NCI-H2227 (cell line): ENCODE measurements at regions not wholly inside any gene's neighbourhood (a gene's known extent, or its start where the extent isn't known, plus 50 kb on each side); places are given as distances from the start of the nearest gene placed in this dataset.

Experiments used
- DNase-seq: peaks from one replicate; lab custom pipeline; 2025; ENCODE audit not compliant: unreplicated experiment; lab: John Stamatoyannopoulos, UW

GRCh38 chr9:107648153-107648715 lies 158.7 kb upstream of the KLF4 start:
- no peak for DNase-seq

DNA sequence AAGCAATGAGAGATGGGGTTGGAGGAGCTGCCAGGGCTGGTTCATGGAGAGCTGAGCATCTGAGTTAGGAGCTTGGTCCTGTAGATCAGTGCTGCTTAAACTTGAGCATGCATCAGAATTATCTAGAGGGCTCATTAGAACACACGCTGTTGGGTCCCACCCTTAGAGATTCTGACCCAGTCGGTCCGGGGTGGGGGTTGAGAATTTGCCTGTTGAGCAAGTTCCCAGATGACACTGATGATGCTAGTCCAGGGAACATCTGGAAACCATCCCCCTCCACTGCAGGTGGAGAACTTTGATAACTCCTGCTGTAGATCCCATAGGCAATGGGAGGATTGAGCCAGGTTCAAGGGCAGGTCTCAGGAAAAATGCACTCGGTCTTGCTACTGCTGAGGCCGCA lies 158.0 kb upstream of the KLF4 start:
- DNase-seq: no peak

GRCh38 chr9:107647141-107647540 lies 157.6 kb upstream of the KLF4 start:
- DNase-seq: no peak

- DNase-seq: no peak
These were observed 155.9 kb upstream of the KLF4 start for GRCh38 chr9:107645464-107645833.

- no peak for DNase-seq
These were observed 155.3 kb upstream of the KLF4 start for GRCh38 chr9:107644733-107645463.

DNA sequence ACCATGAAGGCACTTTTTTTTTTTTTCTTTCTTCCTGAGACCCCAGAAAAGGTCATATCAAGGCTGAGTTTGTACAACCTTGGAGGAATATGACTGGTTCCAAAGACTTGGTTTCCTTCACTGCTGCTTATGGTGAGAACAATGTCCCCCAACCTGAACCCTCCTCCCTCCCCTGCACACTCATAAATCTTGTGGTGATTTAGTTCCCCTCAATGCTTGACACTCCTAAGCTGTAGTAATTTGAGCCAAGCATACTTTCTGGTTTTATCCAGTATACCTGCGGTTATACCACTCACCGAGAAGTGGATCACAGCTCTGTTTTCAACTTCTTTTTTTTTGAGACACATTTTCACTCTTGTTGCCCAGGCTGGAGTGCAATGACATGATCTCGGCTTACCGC lies 149.9 kb upstream of the KLF4 start:
- DNase-seq: no peak

DNA sequence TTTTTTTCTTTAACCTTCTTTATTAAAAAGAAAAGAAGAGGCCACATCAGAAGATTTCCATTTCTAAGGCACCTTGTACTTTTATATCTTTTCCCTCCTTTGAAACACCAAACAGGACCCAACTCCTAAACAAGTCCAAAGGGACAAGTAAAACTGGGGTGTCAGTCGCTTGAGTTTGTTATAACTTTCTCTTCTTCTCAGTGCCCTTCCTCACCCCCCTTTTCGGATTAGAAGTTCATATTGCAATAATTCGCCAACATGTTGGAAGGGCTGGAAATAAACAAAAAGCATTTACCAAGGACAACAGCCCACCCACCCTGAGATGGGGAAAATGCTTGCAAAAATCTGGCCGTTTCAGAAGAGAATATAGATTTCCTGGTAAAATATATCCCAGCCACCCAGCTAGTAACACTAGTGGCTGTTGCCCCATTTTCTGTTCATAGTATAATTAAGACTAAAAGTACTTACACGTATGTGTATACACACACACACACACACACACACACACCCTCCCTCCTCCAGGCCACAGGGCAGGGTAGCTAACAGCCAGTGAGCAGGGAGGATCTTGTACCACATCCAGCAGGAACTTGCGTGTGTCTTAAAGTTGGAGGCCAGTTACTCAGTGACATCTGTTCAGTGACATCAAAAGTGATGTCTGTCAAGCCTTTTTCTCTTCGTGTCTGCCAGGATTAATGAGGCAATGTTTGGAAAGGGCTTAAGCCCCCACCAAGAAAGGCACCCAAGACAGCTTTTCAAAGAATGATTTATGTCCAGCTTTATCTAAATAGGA lies 149.1 kb upstream of the KLF4 start:
- no peak for DNase-seq

DNA sequence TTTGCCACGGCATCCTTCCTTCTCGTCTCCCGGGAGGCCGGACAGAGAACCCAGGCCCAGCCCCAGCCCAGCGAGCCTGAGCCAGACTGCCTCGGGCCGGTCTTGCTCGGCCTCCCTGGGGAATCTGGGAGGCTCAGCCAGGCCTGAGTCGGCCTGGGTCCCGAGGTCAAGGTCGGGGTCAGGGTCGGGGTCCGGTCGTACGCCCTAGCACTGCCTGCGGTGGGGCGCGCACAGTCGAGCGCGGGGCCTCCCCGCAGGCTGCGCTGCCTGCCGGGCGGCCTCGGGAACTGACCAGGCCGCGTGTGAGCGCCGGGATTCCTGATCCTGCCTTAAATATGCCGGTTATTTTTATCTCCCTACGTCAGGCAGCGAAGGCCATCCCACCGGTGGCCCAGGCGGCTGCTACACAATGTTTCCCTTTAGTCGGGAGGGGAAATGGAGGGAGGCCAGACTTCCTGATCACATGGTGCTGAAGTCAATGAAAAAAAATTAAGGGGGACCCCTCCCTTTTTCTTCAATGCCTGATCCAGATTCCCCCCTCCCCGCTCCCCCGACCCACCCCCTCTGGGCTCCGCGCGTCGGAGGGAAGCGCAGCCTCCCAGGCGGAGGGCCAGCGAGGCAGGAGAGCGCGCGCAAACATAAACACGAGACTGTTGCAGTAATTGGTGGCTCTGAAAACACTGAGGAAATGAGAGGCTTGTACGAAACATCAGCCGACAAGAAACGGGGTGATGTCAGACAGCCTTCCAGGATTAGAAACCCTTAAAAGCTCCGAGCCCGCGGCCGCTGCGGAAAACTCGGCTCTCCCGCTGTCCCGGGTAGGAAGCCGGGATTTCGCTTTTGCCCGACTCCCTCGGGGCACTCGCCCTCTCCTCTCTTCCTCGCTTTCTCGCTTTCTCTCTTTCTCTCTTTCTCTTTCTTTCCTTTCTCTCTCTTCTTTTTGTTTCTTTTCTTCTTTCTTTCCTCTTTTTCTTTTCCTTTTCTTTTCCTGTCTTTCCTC lies 148.2 kb upstream of the KLF4 start:
- peak; percentile 21 for DNase-seq

DNA sequence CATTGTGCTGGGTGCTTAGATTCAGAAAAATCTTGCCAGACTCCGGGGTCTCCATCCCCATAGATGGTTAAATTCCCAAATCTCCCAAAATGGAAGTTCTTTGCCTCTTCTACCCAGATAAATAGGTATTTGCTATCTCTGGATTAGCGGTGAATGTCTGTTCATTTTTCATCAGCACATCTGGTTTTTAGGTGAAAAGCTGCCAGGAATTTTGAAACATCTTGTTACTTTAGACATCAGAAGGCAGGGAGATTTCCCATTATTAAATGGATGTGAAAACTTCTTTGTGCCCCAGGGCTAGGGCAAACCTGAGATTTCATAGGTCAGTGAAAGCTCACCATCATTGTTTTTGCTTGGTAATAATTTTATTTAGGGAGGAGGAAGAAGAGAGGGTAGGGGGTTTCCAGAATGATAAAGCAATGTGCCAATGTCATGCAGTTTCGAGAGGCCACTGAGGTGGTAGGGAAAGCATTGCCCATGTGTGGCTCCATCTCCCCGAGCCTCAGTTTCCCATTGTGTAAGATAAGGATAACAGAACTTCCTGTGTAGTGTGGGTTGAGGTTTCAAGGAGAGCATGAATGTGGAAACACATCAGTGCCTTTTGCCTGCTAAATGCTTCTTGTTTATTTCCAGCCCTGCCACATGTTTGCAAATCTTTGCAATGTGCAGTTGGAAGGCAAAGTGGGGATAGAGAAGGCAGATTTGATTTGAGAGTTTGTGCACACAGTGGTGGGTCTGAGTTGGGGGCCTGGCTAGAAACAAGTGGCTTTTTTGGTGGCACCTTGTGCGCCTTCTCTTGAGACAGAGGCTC lies 147.2 kb upstream of the KLF4 start:
- no peak for DNase-seq

DNA sequence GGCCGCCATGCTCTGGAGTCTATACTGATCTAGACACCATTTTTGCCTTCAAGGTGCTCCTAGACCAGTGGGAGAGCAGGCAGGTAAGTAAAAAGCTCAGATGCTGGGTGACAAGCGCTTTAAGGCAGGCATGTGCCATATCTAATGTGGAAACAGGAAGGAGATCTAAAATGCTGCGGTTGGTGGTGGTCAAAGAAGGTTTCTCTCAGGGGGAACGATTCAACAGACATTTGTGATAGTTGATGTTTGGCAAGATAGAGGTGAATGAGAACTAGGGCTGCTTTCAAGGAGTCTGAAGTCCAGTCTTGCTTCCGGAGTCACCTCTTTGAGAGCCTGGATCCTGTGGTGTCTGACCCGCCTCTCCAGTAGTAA lies 146.2 kb upstream of the KLF4 start:
- DNase-seq: no peak

GRCh38 chr9:107635101-107635802 lies 145.7 kb upstream of the KLF4 start:
- DNase-seq: no peak

GRCh38 chr9:107633406-107633805 lies 143.8 kb upstream of the KLF4 start:
- no peak for DNase-seq

- DNase-seq: no peak
These were observed 143.1 kb upstream of the KLF4 start for GRCh38 chr9:107632661-107633060.

DNA sequence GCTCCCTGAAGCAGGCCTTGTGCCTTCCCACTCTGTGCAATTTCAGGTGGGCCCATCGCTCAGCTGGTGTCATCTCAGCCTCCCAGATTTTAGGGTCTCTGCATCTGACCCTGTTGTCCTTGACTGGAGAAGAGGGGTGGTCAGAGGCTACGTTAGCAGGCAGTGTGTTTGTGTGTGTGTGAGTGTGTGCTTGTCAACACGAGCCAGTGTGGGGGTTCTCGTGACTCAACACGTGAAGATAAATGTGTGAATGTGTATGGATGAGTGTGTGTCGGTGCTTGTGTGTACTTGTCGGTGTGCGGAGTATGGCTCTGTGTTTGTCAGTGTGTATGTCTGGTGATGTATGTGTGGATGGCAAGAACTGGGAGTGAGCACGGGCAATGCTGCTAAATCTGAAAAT lies 142.6 kb upstream of the KLF4 start:
- no peak for DNase-seq

- no peak for DNase-seq
These were observed 142.2 kb upstream of the KLF4 start for GRCh38 chr9:107631788-107632187.

DNA sequence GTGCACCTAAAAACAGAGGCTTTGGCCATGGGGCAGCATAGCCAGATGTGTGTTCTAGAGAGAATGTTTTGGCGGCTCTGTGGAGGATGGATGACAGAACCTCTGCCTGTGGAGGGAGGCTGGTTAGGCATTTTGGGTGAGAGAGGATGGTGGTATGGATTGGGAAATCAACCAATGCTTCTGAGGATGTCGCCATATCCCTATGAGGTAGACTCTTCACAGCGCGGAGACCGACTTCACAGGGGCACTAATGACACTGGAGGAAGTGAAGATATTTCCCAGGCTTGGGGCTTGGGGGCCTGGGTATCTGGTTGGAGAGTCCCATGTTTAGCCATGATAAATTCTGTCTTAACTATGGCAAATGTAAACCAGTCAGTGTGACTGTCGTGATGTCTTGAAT lies 140.6 kb upstream of the KLF4 start:
- DNase-seq: no peak

DNA sequence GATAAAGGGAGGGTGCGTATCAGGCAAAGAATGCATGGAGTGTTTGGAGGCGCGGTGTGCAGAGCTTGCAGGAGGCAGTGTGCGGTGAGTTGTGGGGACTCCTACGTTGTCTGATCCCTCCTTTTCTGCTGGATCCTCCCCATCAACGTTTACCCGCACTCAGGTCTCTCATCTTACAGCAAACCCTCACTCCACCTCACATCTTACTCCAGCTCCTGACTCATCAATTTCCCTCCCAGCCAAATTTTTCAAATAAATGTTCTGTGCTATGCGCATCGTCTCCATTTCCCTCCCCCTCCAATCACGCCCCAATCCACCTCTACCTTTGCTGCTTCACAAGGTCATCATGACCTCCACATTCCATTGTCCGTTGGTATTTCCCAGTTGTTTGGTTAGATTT lies 138.9 kb upstream of the KLF4 start:
- DNase-seq: no peak

GRCh38 chr9:107627781-107628180 lies 138.2 kb upstream of the KLF4 start:
- no peak for DNase-seq

DNA sequence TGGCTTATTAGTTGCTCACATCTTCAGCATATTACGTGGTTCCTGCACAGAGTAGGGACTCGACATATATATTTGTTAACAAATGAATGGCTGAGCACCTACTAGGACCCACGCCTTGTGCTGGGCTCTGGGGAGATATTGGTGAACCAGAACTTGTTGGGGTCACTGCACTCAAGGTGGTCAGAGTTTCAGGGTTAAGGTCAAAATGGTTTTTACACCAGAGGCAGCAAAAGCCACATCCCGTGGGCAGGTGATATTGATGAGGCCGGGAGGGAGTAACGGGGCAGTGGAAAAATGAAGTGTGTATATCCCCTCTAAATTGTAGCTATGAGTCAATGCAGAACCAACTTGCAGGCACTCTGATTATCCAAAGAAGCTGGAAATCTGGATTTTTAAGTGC lies 136.5 kb upstream of the KLF4 start:
- DNase-seq: no peak
